GM18951 (cell line): ENCODE measurements at regions not wholly inside any gene's neighbourhood (a gene's known extent, or its start where the extent isn't known, plus 50 kb on each side); places are given as distances from the start of the nearest gene placed in this dataset.

Experiments
- POLR2A ChIP-seq: IDR thresholded peaks from 4 replicates; pipeline ENCODE4 v1.6.1; 2011; ENCODE audit warnings: mild to moderate bottlenecking; ENCODE audit not compliant: insufficient read length, insufficient read depth; ENCODE audit errors: extremely low read depth
- in situ Hi-C: fragments of 300-500 bp; cut with MboI; formaldehyde crosslinking; loops from one replicate; pipeline ENCODE4 v1.12.0; 2022; ENCODE audit warnings: low sequenced_read_pairs, mixed read lengths, inconsistent platforms; ENCODE audit not compliant: unreplicated experiment

DNA sequence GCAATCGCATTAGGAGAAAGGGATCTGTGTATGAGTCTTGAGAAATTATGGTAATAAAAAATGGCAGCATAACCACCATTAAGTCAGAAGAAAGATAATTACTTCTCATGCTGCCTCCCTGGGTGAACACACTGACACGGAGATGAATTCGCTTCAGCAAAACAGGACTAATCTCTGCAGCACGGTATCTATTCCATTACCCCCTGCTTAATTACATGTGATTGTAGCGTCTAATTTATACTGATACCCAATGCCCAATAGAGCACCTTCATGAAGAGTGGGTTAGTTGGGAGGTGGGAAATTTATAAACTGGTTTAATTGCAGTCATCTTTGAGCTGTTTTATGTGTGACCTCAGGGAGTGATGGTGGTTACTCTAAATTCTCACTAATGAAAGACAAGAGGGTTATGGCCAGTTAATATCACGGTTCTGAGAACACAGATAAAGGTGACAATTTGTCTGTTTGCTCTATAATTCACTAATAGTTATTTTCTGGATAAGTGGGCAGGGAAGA lies 476.2 kb upstream of the SULF2 start:
- in situ Hi-C loops = no loop called here
- TF ChIP-seq POLR2A = no peak

DNA sequence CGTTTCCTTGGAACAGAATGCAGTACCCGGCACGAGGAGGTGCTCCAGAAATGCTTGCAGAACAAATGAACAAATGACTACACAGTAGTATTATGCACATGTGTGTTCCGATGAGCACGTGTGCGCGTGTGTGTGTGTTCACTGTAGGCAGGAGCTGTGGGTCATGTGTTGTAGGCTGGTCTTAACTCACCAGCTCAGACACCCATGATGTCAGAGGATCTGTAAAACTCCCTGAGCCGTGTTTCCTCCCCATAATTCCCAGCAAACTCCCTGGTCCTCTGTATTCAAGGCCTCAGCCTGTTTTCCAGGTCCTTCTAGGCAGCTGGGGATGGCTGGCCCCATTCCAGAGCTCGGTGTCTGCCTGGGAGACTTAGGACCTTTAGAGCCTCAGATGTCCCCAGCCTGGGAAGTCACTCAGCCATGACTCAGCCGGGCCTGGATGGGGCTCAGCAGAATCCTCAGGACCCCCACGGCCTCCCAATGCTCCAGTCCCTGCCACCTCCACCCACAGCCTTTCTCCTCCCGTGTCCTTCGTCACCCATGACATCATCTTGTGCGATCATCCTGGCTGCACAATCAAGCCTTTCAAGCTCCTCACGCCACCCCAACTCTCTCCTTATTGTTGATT lies 475.0 kb upstream of the SULF2 start:
- TF ChIP-seq POLR2A = no peak
- in situ Hi-C loops = no loop called here

DNA sequence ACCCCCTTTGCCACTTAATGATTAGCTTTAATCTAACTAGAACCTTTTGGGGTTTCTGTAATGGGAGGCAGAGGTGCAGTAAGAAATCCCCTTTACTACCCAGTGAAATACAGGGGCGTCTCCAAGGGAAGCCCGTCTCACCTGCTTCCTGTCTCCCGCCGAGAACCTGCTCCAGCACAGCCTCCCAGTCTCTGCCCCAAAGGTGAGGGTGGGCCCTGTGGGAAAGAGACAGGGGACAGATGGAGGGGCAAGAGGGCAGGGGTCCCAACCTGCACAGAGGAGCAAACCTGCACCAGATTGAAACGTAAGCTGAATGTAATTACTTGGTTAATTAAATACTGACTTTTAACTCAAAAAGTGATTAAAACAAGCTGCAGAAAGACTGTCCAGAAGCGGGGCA lies 474.2 kb upstream of the SULF2 start:
- in situ Hi-C loops = no loop called here
- TF ChIP-seq POLR2A = no peak

DNA sequence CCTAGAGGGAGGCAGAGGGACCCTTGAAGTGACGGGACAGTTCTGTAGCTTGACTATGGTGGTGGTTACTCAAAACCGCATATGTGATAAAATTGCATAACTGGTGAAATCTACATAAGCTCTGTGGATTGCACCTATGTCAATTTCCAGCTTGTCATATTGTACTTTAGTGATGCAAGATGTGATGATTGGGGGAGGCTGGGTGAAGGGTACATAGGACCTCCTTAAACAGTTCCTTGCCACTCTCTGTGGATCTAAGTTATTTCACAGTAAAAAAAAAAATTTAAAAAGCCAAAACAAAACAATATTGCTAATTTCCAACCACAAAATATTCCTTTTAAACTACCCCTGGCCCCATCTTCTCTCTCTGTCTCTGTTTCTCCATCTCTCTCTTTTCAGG lies 472.6 kb upstream of the SULF2 start:
- in situ Hi-C loops = no loop called here

DNA sequence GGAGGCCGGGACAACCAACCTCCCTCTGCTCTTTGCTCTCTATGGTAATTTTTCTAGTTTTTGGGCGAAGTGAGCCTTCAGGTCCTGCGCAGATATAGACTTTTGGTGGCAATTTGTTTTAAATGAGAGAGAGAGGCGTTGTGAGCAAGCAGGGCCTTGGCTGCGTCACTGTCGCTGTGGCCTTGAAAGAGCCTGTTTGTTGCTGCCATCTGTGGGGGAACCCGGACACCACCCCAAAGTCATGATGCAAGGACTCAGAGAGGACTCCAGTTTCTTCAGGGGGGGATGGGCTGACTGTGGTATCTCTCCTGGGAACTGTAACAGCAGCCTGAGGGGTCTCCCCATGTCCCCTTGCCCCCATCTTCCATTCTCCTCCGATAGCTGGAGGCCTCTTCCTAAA lies 462.7 kb upstream of the SULF2 start:
- in situ Hi-C loops = no loop called here

More for the DNA sequence above, 472.6 kb upstream of the SULF2 start:
- TF ChIP-seq POLR2A = no peak

DNA sequence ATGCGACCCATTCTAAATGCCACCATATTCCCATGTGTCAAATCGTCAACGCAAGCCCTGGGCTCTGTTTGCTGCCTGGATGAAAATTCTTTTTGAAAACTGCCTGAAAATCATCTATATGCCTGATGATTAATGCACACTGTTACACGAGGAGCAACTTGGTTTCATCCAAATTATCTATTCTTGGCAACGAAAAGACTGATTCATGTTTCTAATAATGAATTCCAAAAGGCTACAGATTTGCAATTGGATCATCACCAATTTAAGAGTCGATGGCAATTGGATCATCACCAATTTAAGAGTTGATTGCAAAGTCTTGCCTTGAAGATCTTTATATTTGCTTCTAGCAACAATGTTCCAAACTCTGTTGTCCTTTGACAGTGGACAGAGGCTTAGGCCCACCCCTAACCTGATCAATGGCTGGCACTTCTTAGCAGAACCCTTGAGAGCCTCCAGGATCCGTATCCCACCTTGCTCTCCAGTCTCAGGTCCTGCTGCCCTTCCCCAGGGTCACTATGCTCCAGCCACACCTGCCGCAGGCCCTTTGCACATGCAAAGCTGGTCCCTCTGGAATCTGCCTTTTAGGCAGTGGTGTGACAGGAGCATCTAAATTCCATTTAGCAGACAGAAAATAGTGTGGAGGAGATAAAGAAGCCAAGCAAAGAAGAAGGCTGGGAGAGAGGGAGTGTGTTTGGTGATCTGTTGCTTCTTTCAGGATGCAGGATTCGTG lies 460.9 kb upstream of the SULF2 start:
- in situ Hi-C loops = no loop called here
- no peak for TF ChIP-seq POLR2A

More for the DNA sequence above, 462.7 kb upstream of the SULF2 start:
- TF ChIP-seq POLR2A = no peak

DNA sequence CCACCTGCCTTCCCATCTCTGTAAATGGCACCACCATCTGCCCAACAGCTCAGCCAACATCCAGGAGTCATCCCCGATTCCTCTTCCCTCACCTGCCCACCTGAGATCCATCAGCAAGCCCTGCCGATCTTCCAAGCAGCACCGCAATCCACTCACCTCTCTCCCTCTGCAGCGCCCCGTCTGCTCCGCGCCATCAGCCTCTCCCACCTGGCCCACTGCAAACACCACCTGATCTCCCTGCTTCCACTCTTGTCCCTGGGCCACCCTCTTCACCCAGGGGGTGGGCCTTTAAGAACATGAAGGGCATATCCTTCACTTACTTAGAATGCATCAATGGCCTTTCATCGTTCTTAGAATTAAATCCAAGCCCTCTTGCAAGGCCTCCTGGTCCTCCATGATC lies 457.3 kb upstream of the SULF2 start:
- TF ChIP-seq POLR2A = no peak
- in situ Hi-C loops = no loop called here

DNA sequence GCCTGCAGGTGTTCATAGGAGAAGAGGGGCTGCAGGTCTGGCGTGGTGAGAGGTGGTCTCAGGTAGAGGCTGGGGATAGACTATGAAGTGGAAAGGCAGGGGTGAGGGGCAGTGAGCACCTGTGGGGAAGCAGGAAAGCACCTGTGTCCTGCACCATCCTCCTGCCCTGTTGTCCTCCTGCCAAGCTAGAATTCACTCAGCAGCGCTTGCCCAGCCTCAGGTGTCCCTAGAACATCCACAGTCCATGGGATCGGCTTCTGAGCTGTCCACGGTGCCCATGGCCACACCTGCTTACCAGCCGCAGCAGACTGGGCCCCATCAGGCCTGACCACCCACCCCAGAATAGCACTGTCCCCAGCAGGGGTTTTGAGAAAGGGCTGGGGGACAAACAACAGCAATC lies 456.2 kb upstream of the SULF2 start:
- in situ Hi-C loops = no loop called here
- TF ChIP-seq POLR2A = no peak

DNA sequence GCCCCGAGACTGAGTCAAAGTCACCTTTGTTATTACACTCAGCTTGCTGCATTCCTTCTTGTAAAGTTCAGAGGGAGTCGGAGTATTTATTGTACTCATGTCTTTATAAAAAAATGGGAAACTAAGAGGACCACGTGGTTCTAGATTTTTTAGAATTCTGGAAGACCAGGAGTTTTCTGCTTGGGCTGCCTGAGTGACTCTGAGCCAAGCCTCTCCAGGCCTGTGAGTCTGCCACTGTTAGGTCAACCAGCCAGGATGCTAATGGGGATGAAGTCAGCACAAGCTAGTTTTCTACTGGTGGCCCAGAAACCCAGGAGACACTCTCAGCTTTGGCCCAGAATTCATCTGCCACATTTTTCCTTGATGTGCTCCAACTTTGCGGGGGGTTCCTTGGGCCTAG lies 453.5 kb upstream of the SULF2 start:
- TF ChIP-seq POLR2A = no peak
- in situ Hi-C loops = no loop called here

DNA sequence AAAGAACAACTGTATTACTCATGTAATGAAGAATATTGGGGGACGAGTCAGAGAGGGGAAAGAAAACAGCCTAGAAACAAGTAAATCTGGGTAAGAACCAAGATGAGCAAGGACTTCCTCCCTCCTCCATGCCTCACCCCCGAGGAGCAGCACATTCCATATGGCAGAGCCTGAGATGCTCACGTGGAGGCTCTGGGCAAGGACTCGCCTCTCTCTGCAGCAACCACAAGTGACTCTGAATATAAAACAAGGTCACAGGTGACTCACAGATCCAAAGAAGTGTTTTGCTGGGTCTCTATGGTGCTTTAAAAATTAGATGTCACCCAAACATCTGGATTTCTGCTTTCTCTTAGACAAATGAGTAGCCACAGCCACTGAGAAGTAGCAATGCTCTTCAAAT lies 453.0 kb upstream of the SULF2 start:
- TF ChIP-seq POLR2A = no peak
- in situ Hi-C loops = no loop called here

DNA sequence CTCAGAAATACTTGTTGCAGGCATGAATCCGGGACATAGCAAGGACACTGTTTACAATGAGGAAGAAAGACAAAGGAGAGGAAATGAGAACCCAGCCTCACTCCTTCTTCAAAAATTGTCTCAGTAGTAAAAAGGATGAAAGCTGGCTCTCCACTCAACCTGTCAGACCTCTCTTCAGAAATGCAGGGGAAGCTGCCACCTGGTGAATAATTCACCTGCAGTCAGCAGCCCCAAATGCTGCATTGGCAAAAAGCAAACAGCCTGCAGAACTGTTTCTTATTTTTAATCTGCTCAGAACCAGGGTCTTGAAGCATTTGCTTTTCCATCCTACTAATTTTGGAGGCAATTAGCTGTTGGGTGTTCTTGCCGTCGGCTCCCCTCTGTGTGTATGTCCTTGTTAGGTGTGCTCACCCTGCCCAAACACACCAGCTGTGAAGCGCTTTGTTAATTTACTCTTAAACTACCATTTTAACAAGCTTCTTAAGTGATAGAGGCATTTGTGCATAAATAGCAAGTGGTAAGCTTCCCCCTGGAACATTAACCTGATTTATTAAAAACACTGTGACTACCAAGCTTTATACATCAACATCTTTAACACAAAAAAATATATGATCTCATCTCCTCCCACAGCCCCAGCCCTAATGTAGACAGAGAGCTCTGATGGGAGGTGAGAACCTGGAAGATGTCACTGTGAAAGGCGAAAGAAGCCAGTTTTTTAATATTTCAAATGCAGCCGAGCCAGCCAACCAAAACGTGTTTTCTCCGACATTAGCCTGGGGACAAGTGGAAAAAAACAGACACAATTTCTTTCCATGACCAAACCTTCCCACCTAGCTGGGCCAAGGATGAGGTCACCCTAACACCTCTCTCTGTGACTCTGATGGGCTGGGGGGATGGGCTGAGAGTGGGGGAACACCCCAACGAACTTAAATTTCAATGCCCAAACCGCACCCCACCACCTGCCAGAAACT lies 451.0 kb upstream of the SULF2 start:
- in situ Hi-C loops = no loop called here
- no peak for TF ChIP-seq POLR2A

DNA sequence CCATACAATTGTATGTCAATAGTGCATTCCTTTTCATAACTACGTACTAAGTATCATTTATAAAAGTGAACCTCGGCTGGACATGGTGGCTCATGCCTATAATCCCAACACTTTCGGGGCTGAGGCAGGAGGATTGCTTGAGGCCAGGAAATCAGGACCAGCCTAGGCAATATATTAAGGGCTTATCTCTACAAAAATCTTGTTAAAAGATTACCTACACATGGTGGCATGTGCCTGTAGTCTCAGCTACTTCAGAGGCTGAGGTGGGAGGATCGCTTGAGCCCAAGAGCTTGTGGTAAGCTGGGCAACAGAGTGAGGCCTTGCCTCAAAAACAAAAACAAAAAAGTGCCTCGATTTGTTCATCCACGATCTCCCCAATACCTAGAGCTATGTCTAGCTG lies 449.7 kb upstream of the SULF2 start:
- TF ChIP-seq POLR2A = no peak
- in situ Hi-C loops = no loop called here

DNA sequence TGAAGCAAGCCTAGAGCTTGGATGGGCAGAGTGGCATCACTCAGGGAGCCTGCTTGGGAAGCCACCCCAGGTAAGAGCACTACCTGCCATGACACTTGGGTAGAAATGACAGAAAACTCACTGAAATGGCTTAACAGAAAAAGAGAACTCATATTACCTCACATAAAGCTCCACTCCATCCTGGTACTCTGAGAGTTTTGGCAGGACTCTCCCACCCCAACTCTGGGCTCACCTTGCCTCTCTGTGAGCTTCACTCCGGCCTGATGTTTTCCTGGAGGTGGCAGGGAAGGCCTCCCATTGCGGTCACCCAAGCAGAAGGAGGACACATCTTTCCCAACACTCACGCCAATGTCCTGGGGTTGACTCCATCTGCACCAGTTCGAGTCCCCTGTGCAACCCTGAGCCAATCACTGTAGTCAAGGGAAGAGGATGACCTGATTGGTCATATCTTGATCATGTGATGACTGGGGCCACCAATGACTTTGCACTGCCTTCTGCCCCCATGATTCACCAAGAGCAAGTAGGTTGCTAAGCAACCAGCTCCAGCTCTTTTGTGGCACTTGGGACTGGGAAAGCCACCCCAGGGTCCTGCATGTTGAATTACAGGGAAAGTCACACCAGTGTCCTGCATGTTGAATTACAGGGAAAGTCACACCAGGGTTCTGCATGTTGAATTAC lies 446.1 kb upstream of the SULF2 start:
- TF ChIP-seq POLR2A = no peak
- in situ Hi-C loops = no loop called here

DNA sequence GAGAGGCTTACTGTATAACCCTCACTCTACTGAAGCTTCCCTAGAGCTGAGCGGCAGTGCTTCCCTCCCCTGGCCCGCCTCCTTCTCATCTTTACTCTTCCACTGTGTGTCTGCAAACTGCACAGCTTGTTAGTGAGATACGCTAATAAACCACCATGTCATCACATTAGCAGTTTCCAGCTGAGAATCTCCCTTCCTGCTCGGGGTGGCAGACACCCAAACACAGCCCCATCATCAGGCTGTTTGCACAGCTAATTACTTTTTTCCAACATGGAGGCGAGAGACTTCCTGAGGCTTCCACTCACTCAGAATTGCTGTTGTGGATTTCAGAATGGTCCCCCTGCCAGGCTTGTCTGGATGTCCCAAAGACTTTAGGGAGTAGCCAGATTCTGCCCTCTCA lies 444.9 kb upstream of the SULF2 start:
- no peak for TF ChIP-seq POLR2A
- in situ Hi-C loops = no loop called here
